Stimulated activated CD4-positive, alpha-beta T cell treated with anti-CD3 and anti-CD28 coated beads, Interleukin-1b, Interleukin-23, amount 100 ng/mL, for 1 hour (primary cell): ENCODE measurements at regions not wholly inside any gene's neighbourhood (a gene's known extent, or its start where the extent isn't known, plus 50 kb on each side); places are given as distances from the start of the nearest gene placed in this dataset.

Experiments used
- DNase-seq, 2 donors: peaks; one replicate each; pipeline ENCODE4 v3.0.0-alpha.2; 2020; ENCODE audit warnings: low read depth in 2 of 2

DNA sequence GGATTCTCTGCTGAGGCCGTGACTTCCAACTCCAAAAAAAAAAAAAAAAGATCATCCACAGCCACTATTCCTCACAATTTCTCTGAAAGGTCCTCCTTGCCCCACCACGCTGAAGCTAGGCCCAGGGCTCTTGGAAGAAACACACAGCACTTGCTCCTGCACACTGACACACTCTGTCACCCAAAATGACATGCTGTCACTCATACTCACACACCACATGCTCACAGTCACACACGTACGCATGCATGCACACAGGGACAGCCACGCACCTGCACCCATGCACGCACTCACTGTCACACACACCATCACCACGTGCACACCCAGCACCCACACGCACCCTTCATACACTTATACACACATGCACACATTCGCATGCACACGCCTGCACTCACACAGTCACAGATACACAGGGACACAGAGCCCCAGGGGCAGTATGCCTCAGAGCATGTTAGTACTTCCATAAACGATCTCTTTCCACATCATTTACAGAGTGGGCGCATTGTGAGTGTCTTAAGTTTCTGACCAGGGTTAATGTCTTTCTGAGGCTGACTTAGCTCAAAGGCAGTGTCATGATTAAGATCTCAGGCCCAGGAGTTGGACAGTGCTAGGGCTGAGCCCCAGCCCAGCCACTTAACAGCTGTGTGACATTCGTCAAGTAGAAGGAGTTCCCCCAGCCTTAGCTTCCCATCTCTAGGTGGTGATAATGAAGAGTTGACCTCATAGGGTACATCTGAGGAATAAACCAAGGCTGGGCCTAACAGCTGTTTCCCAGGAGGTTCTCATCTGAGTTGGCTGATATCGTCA is 93.4 kb downstream of the GLI2 start:
- DNase-seq, result no peak

DNA sequence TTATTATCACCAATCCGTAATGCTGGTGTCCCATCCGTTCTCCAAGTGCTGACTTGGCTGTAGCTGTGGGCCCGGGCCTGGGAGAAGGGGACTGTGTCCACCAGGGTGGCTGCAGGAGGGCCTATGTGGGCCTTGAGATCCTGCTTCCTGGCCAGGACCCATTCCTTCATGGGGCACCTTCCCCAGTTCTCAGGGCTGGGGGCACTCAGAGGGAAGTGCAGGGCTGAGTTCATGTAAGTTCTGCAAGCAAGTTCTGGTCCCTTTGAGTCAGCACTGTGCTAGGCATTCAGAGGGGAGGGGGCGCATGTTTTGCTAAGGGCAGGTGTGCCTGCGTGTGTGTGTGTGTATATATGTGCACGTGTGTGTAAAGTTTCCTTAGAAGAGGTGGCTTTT is 94.0 kb downstream of the GLI2 start:
- no peak for DNase-seq

DNA sequence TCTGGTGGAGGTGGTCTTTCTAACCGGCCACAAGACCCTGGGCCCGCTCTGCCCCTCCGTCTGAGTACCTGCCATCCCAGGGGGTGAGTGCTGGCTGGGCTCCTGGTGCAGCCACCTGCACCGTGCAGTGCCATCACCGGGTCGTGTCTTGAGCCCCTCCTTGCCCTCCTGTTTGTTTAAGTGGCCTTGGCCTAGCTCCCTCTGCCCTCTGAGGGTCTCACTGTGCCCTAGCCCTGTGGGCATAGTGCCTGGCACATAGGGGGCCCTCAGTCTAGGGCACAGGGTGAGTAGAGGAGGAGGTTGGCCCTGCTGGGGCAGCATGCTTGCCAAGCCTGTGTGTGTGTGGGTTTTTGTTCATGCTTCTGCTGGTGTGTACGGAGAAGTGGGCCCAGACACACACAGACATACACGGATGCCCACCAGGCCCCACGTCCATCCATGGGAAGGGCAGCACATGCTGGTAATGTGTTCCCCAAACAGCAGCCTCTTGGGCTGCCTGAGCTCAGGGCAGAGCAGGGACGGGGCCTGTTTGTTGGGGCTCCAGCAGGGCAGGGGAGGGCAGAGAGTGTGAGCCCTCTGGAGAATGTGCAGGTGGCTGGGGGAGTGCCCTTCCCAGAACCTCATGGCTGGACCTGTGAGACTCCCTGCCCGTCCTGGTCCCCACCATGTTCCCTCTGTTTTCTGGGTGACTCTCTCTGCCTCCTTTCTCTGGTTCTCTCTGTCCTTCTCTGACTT is 94.6 kb downstream of the GLI2 start:
- DNase-seq, result no peak

DNA sequence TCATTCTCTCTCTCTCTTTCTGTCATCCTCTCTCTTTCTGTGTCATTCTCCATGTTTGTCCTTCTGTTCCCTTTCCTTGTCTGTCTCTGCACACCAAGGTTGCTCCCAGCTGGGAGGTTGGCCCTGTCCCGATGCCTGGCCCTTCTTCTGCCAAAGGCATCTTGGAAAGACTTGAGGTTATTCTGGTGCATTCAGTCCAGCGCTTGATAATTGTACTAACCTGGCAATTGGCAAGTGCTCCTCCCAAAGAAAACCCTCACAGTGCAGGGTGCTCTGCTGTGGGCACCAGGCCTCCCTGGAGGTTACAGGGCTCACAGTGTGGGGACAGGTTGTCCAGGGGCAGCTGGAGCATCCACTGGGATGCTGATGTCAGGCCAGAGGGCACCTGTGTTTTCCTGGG is 95.4 kb downstream of the GLI2 start:
- no peak for DNase-seq

DNA sequence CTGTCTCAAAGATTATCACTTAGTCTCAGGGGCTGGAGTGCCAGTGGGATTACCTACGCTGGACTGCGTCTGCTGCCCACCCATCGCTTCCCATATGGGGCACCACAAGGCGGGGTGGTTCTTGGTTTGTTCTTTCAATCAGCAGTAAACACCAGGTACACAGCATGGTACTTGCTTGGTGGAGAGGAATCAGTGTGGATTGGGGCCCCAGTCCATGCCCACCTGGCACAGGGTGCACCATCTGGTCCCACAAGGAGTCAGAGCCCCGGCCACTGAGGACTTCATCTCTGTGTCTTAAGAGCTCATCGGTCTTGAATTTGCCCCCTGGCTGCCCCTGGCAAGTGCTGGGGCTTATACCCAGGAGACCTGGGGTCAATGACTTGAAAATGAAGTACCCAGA is 96.2 kb downstream of the GLI2 start:
- no peak for DNase-seq

DNA sequence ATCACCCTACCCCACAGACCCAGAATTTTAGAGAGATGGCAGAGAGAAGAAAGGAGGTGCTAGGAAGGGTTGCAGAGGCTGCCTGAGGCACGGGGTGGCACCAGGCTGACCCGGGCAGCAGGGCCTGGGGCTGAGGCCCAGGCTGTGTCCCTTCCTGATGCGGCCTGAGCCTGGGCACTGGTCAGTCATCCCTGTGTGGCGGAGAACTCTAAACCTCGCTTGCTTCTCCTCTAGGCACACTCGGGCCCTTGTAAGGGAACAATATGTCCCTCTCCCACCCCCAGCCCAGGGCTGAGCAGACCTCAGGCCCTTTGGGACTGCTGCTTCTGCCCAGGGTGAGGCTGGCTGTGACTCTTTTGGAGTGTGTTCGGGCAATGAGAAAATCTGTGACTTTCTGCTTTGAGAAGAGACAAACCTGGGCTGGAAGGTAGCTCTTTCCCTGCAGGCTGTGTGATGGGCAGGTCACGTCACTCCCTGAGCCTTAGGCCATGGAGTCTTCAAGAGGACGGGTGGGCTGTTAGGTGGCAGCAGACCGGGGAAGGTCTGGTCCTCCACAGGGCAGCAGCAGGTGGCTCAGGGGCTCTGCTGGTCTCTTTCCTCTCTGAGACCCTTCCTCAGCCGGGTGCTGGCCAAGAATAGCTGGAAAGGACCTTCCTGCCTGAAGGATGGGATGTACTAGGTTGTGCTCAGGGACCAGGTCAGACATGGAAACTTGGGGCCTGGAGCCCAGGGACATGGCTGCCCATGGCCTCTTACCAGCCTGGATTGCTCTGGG is 96.8 kb downstream of the GLI2 start:
- DNase-seq, result no peak

DNA sequence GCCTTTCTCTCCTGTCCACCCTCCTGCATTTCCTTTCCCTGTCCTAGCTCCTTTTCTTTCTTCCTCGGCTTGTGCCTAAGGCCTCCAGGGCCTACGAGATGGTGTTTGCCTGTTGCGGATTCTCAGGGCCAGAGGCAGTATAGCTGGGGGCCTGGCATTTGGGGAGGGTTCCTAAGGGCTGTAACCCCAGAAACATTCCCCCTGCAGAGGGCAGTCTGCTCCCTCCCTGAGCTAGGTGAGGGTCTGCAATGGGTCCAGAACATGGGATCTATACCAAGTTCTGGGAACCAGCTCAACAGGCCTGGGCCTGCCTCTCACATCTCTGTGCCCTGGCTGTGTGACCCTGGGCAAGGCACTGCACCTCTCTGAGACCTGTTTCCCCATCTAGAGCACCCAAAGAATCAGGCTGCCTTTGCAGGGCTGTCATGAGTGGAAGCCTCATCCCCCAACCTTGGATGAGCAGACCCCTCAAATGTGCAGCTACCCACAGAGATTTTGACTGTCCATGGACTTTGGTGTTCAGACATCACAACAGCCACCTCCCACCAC is 97.5 kb downstream of the GLI2 start:
- no peak for DNase-seq

DNA sequence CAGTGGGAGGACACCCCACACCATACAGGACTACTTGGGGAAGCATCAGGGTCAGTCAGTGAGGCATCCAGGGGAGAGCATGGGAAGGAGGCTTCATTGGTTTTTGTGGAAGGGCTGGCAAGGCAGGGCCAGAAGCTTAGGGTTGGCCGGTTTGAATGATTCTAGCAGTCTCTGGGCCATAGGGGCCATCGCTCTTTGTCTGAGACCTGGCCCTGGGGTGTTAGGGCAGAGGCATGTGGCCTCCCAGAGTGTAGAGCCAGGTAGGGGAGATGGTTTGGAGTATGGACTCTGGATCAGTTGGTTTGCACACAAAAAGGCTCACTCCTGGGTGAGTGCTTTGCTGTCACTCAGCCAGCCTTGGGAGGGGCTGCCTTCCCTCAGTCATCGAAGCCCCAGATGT is 98.5 kb downstream of the GLI2 start:
- DNase-seq, result no peak

DNA sequence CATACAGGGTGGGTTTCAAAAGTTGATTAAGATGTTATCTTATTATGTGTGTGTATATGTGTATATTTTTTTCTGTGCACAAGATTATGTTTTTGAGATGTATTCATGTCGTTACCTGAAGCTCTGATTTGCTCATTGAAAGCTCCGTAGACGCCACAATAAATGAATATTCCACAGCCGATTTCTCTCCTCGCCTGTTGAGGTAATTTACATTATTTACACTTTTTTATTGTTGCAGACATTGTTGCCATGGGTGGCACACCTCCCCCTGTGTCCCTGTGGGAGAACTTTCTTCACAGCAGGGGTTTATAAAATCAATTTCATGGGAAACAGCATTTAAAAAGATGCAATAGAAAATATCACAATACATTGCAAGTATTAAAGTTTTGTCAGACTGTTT is 100.6 kb downstream of the GLI2 start:
- DNase-seq, result no peak

DNA sequence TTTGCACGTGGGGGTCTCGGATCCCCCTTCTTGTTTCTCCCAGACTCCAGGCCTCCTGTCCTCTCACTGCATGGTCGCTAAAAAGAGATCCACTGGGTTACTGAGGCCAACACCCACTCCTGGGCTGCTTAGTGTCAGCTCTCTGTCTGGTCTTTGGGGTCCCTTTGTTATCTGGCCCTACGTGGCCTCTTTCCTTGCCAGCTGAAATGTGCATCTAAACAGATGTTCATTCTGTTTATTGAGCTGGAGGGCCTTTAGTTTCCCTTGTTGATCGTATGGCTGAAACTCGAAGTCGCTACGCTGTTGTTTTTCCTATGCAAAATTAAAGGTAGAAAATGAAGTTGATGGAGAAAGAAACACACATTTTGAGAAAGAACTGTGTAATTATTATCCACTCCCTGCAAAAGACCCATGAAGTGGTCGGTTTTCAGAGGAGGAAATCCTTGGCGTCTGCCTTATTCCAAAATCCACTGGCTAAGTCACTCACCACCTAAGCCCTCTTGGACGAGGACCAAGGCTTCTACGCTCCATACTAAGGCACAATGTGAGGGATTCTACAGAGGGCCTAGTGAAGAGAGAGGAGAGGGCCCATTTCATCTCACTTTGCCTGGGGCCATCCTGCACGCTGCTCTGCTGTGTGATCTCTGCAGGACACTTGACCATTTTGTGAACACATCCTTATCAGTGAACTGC is 105.3 kb downstream of the GLI2 start:
- DNase-seq, result no peak

DNA sequence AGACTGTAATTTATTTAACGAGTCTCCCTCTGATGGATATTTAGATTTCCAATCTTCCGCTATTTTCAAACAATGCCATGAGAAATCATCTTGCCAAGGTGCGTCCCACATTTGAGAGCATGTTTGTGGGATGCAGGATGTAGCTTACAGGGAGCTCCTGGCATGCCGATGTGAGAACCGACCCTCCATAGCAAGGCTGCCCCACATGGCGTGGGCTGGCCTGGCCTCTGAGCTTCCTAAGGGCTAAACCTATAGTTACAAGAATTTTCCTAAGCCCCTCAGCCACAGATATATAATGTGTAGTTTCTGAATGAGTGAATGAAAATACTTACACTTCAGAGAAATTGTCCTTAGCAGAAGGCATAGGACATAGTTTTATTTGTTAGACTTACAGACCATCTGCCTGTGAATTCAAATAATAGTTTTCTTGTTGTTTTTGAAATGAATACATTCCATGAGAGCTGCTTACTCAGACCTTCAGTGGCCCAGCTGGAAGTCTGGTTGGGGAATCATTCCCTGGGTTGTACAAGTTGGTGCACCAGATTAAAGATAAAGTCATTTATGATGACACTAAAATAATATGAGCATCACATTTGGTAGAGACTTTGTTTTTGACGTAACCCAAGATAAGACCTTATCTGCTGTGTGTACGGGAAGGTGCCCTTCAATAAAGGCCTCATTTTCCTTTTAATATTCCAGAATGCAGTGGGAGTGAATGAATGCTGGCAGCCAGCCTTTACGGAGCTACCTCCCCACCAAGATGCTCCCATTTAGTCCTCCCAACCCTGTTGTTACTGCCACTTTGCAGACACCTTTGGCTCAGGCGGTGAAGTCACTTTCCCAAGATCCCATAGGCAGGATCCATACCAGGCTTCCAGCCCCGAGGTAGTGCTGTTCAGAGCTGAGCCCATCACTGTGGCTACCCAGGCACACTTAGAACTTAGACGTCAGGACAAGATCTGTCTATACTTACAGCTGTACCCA is 107.1 kb downstream of the GLI2 start:
- DNase-seq, result no peak

DNA sequence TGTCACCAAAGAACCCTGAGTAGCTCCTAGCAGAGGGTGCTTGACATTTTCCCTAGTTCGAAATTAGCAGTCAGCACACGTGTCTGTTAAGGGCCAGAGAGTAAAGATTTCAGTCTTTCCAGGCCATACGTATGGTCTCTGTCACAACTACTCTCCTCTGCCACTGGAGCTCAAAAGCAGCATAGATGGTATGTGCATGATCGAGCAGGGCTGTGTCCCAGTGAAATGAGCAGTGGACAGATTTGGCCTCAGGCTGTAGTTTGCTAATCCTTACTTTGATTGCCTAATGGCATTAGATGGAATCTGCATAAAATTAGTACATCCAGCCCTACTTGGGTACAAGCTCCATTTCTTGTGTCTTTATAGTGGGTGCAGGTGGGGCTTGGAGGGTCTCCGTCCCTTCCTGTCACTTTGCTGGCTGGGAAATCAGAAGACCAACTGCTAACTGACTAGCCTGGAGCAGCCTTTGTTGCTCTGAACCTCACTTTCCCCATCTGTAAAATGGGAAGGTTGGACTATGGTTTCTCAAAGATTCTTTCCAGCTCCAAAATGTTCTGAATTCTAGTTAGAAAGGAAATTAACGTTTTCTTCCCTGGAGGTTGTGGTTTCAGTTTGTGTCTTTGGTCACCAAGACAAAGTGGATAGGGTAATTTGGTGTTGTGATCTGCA is 108.5 kb downstream of the GLI2 start:
- DNase-seq, result no peak

DNA sequence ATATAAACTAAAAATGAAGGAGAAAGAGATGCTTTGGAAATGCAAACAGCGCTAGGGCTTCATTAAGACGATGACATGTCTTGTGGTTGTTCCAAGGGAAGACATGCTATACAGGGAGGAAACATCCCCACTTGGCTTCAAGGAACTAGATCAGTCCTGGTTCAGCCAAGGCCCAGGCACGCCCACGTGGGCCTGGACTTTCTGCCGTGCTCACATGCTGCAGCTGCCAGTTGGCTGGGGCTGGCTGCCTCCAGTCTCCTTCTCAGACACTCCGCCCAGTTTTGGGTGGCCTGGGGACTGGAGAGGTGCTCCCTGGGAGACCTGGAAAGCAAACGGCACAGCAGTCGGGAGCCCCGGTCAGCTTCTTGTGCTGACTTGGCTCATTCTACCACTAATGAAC is 109.6 kb downstream of the GLI2 start:
- DNase-seq, result no peak

DNA sequence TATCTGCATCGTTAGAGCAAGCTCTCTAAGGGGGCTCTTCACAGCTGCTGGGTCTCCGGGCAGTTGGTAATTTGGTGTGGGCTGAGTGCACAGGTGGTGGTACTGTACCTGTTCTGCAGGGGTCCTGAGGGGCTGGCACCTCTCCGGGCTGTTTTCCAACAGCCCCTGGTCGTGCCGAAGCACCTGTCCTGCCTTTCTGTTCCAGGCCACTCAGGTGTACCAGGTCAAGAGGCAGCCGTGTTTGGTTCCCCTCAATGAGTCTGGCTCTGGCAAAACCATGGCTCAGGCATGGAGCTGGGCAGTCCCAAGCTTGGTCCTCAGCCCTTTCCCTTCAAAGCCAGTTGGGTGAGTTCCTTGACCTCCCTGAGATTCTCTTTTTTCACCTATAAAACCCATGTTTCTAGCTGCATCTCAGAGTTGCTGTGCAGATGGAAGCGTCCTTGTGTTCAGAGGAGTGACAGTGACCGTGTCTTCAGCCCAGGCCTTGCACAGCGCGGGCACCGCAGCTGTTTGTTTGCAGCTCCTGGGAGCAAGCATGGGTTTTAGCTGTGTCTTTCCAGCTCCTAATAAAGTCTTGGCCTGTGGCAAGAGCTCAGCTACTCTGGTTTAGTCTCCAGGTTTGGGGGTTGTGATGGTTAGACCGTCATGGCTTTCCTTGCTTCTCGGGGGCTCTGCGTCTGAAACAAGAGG is 110.9 kb downstream of the GLI2 start:
- DNase-seq, result no peak

DNA sequence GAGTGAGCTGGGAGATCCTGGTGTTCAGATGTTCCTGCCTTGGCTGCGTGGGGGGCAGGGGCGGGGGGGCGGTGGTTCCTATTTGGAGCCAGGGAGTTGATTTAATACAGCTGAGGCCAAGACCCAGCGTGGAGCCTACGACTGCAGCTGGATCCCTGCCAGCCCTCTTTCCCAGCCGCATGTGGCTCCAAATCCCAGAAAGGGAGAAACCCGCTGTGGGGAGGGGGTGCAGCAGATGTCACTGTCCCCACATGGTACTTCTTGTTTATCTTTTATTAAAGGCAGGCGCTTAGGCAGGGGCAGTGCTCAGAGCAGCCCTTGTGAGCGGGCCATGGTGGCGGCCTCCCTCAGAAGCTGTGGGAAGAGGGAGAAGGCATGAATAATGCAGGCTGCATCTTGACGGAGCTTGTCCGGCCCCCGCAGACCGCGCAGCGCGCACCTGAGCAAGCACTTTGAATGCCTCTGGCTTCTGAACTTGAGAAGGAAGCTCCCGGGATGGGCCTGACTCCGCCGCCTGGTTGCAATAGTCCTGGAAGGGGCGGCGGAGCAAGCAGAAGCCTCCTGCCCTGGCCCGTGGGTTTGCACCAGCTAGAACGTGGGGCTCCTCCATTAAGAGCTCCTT is 112.1 kb downstream of the GLI2 start:
- DNase-seq, result no peak

DNA sequence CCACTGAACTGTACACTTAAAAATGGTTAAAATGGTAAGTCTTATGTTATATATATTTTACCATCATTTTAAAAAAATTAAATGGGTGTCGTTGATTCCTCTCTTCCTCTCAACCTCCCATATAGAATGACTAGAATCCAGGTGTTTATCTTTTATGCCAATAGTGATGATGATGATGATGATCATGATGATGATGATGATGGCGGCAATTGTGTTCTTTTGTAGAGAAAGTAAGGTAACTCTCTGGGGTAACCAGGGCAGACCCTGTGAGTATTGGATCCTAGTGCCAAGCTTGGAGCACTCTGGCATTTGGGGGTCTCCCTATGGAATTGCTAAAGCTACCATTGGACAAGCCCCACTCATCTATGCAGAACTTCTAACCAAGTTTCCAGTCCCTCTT is 113.6 kb downstream of the GLI2 start:
- DNase-seq, result no peak

DNA sequence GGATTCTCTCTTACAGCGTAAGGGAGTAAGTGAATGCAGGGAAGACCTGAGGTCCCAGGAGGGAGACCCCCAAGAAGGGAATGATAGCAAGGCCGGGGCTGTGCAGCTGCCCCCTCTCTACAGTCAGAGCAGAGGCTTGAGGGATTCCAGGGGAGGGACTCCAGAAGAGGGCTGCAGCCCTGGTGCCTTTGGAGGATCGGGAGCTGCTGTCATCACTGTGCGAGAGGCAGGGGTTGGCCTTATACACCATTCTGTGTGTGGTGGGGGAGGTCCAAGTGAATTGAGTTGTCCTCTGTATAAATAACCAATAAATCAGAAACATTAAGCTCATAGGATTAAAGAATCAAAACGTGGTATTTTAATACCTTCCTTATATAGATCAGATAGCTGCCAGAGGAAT is 114.9 kb downstream of the GLI2 start:
- no peak for DNase-seq

DNA sequence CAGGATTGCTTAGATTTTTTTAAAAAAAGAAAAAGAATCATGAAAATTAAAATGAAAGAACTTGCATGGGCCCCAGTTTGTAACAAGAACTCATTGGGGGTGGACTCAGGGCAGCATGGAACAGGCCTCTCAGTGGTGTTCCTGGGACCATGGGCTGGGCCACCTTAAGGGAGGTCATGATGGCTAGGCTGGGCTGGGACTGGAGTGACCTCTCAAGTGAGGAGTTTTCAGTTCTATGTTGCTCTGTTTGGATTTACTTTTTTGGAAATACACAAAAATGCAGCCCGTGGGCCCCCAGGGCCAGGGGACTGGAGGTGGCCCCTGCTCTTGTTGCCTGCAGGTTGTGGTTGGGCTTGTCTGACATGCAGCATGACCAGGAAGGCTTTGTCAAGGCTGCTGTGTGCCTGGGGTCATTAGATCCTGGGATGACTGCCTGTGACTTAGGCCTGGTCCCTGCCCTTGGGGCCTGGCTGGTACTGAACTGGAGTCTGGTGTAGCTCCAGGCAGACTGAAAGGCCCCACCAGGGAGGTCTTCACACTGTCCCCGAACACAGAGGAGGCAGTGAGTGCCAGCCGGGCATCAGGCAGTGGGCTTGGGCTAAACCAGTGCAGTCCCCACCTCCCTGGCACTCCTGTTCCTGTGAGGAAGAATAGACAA is 115.6 kb downstream of the GLI2 start:
- DNase-seq, result no peak
